ENCODE measurements at regions not wholly inside any gene's neighbourhood (a gene's known extent, or its start where the extent isn't known, plus 50 kb on each side); places are given as distances from the start of the nearest gene placed in this dataset.
"Not testable (repeated sequence)": the region's sequence is repeated elsewhere in the genome, so short reads cannot be mapped to it uniquely, and the experiment has no call there.

DNA sequence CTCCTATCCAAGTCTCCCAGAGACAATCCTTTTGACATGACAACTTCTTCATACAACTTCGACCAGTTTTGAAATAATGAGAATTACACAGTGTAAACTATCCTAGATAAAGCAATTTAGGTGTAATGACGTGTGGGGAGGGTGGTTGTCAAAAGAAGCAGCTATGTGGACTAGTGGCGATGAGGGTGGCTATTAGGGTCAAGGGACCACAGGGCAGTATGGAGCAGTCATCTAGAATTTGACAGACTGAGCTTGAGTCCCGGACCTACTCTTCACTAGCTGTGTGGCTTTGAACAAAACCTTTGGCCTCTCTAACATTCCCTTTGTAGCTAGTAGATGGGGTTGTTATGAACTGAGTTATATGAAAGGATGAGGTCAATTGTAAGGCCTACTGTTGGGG, 247.1 kb downstream of the HAPSTR1 start:
- TF ChIP-seq, protein P1, sequence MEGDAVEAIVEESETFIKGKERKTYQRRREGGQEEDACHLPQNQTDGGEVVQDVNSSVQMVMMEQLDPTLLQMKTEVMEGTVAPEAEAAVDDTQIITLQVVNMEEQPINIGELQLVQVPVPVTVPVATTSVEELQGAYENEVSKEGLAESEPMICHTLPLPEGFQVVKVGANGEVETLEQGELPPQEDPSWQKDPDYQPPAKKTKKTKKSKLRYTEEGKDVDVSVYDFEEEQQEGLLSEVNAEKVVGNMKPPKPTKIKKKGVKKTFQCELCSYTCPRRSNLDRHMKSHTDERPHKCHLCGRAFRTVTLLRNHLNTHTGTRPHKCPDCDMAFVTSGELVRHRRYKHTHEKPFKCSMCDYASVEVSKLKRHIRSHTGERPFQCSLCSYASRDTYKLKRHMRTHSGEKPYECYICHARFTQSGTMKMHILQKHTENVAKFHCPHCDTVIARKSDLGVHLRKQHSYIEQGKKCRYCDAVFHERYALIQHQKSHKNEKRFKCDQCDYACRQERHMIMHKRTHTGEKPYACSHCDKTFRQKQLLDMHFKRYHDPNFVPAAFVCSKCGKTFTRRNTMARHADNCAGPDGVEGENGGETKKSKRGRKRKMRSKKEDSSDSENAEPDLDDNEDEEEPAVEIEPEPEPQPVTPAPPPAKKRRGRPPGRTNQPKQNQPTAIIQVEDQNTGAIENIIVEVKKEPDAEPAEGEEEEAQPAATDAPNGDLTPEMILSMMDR (IDR thresholded peaks at IDR 0.05; ENCODE audit: control insufficient read depth, extremely low read depth, insufficient read depth): no peak
- DNase-seq (ENCODE audit: low read depth): no peak

DNA sequence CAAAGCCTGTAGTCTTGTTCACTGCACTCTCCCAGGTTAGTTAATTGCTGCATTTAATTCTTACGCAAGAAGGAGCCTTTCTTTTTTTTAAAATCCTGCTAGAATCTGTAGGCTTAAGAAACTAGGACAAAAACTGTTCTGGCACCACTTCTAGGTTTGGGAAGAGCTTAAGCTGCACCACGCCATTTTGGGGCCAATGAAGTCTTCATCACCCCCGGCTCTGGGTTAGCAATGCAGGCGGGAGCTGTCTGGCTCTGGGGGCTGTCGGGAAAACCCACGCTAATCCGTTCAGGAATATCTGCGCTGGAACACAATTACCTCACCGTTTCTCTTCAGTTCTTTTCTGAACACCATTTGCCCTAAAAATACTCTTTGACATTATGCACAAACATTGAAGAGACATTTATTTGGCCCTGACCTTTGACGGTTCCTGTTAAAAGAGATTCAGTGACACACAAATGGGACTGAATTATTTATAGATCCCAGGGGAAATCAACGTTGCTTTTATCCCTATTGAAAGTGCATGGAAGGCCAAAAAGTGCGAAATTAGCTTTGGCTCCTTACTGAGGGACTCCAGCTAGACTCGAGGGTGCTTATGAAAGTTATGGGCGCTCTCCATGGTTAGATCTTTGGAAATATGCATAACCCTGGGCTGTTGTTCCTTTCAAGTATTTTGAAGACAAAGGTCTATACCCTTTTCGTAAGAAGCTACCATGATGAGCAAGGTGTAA, 249.2 kb downstream of the HAPSTR1 start:
- H3K4me3 ChIP-seq (ENCODE audit: low read depth, low read length): no peak overlapping the region
- TF ChIP-seq, protein P1 (IDR thresholded peaks at IDR 0.05; ENCODE audit: control insufficient read depth, extremely low read depth, insufficient read depth): no peak
- no peak for DNase-seq (ENCODE audit: low read depth)

More for the DNA sequence above, 247.1 kb downstream of the HAPSTR1 start:
- H3K4me3 ChIP-seq (ENCODE audit: low read depth, low read length): no peak overlapping the region

DNA sequence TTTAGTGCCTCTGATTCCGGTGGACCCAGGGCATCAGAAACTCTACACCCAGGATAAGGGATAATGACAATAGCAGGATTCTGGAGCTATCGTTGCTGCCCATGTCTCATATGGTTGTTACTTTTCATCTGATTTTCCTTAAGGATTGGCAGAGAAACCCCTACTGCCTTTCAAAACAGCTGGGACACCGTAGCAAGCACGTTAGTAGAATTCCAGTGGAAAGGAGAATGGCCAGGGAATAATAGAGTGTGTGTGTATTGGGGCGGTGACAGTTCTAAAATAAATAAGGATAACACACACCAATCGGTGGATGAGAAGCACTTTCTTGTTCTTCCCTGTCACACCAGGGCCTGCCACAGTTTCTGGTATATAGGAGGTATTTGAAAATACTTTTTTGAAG, 251.8 kb downstream of the HAPSTR1 start:
- H3K4me3 ChIP-seq (ENCODE audit: low read depth, low read length): no peak overlapping the region
- DNase-seq (ENCODE audit: low read depth): no peak
- TF ChIP-seq, protein P1 (IDR thresholded peaks at IDR 0.05; ENCODE audit: control insufficient read depth, extremely low read depth, insufficient read depth): no peak

- H3K4me3 ChIP-seq (ENCODE audit: low read depth, low read length): no peak overlapping the region
- TF ChIP-seq, protein P1 (IDR thresholded peaks at IDR 0.05; ENCODE audit: control insufficient read depth, extremely low read depth, insufficient read depth): no peak
These were observed 253.1 kb downstream of the HAPSTR1 start for GRCh38 chr16:9344508-9344907.

DNA sequence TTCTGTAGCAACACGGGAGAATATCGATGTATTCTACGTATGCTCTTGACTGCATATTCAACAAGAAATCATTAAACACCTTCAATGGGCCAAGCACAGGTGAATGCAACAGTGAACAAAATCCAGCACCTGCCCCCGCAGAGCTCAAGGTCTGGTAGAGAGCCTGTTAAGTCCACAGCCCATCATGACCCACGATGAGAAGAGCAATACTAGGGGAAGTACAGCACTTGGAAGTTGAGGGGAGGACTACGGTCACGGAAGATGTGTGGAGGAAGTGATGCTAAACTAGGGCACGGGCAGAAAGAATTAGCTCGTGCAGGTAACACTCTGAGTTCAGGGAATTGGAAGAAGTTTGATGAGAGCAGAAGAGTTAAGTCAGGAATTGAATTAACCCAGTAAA, 253.6 kb downstream of the HAPSTR1 start:
- H3K4me3 ChIP-seq (ENCODE audit: low read depth, low read length): no peak overlapping the region

More at GRCh38 chr16:9344508-9344907, 253.1 kb downstream of the HAPSTR1 start:
- DNase-seq (ENCODE audit: low read depth): no peak

GRCh38 chr16:9345880-9346279, 254.4 kb downstream of the HAPSTR1 start:
- no peak for DNase-seq (ENCODE audit: low read depth)
- H3K4me3 ChIP-seq (ENCODE audit: low read depth, low read length): no peak overlapping the region
- TF ChIP-seq, protein P1 (IDR thresholded peaks at IDR 0.05; ENCODE audit: control insufficient read depth, extremely low read depth, insufficient read depth): no peak

More for the DNA sequence above, 253.6 kb downstream of the HAPSTR1 start:
- TF ChIP-seq, protein P1 (IDR thresholded peaks at IDR 0.05; ENCODE audit: control insufficient read depth, extremely low read depth, insufficient read depth): no peak
- no peak for DNase-seq (ENCODE audit: low read depth)

- no peak for DNase-seq (ENCODE audit: low read depth)
- no peak overlapping the region for H3K4me3 ChIP-seq (ENCODE audit: low read depth, low read length)
- TF ChIP-seq, protein P1 (IDR thresholded peaks at IDR 0.05; ENCODE audit: control insufficient read depth, extremely low read depth, insufficient read depth): no peak
These were observed 257.5 kb downstream of the HAPSTR1 start for GRCh38 chr16:9348912-9349311.

DNA sequence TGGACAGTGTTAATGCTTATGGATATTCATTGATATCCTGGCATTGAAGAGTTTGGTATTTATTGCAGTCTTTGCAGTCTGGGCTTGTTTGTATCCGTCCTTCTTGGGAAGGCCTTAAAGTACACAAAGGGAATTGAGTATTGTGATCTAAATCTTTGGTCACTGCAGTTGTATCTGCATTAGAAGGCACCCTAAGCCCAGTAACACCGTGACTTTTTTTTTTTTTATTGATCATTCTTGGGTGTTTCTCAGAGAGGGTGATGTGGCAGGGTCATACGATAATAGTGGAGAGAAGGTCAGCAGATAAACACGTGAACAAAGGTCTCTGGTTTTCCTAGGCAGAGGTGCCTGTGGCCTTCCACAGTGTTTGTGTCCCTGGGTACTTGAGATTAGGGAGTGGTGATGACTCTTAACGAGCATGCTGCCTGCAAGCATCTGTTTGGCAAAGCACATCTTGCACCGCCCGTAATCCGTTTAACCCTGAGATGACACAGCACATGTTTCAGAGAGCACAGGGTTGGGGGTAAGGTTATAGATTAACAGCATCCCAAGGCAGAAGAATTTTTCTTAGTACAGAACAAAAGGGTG, 258.0 kb downstream of the HAPSTR1 start:
- DNase-seq (ENCODE audit: low read depth); H3K4me3 ChIP-seq (ENCODE audit: low read depth, low read length): not testable (repeated sequence)

DNA sequence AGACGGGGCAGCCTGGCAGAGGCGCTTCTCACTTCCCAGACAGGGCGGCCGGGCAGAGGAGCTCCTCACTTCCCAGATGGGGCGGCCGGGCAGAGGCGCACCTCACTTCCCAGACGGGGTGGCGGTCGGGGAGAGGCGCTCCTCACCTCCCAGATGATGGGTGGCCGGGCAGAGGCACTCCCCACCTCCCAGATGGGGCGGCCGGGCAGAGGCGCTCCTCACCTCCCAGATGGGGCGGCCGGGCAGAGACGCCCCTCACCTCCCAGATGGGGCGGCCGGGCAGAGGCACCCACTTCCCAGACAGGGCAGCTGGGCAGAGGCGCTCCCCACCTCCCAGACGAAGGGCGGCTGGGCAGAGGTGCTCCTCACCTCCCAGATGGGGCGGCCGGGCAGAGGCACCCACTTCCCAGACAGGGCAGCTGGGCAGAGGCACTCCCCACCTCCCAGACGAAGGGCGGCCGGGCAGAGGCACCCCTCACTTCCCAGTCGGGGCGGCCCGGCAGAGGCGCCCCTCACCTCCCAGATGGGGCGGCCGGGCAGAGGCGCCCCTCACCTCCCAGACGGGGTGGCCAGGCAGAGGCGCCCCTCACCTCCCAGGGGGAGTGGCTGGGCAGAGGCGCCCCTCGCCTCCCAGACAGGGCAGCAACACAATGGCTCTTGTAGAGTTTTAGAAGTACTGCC, 258.8 kb downstream of the HAPSTR1 start:
- not testable (repeated sequence) for DNase-seq (ENCODE audit: low read depth); H3K4me3 ChIP-seq (ENCODE audit: low read depth, low read length)

All from LNCaP clone FGC (cell line).